Stimulated activated CD4-positive, alpha-beta T cell treated with anti-CD3 and anti-CD28 coated beads, Interleukin-2, amount 100 ng/mL, for 24 hours (primary cell): ENCODE measurements at regions not wholly inside any gene's neighbourhood (a gene's known extent, or its start where the extent isn't known, plus 50 kb on each side); places are given as distances from the start of the nearest gene placed in this dataset.
"Not testable (repeated sequence)": the region's sequence is repeated elsewhere in the genome, so short reads cannot be mapped to it uniquely, and the experiment has no call there.

Experiments
- DNase-seq, 2 donors: peaks; one replicate each; pipeline ENCODE4 v3.0.0-alpha.2; 2020

DNA sequence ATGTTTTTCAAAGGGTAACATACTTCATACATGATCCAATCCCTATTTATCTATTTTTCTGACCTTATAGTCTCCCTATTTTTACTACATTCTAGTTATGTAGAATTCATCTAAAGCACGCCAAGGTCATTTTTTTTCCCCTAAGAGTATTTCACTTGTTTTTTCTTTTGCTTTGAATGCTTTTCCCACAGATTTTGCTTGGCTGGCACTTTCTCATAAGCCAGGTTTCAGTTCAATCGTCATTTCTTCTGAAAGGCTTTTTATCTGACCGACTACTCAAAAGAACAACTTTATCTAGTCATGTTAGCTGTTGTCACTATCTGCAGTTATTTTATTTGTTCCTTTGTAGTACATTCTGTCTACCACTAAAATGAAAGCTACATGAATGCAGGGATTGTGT is 1274.6 kb downstream of the REEP3 start:
- no peak for DNase-seq

DNA sequence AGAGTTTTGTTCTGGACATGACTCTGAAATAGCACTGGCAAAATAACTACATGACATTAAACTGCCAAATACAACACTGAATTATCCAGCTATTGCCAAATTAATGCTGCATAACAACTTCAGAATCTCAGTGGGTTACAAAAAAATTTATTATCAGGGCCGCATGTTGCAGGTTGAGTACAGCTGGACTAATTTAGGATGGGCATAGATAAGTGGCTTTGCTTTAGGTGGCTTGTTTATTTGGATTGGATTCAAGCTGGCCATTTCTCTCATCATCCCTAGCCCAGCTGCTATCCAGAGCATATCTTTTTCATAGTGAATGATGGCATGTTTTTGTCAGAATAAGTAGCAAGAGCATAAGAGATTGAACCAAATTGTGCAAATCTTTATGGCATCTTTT is 1277.1 kb downstream of the REEP3 start:
- DNase-seq = no peak

DNA sequence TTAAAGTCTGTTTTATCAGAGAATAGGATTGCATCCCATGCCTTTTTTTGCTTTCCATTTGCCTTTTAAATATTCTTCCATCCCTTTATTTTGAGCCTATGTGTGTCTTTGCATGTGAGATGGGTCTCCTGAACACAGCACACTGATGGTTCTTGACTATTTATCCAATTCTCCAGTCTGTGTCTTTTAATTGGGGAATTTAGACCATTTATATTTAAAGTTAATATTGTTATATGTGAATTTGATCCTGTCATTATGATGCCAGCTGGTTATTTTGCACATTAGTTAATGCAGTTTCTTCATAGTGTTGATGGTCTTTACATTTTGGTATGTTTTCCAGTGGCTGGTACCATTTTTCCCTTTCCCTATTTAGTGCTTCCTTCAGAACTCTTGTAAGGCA is 1287.0 kb downstream of the REEP3 start:
- not testable (repeated sequence) for DNase-seq

DNA sequence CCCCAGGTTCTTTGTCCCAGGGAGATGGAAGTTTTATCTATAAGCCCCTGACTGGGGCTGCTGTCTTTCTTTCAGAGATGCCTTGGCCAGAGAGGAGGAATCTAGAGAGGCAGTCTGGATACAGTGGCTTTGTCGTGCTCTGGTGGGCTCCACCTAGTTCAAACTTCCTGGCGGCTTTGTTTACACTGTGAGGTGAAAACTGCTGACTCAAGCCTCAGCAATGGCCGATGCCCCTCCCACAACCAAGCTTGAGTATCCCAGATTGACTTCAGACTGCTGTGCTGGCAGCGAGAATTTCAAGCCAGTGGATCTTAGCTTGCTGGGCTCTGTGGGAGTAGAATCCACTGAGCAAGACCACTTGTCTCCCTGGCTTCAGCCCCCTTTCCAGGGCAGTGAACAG is 1288.8 kb downstream of the REEP3 start:
- DNase-seq = not testable (repeated sequence)

DNA sequence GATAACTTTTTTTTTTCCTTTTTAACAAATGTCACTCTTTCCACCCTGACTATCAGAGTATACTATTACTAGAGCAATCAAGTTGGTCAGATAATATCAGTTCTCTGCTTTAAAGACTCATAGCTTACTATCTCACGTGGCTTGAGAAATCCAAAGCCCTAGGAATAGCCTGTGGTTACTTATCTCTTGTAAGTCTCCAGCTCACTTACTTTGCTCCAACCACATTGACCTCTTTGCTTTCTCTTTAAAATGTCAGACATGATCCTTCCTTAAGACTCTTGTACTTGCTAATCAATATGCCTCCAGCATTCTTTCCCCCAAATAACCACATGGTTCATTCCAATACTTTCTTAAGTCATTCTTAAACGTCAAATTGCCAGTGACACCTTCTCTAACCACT is 1292.2 kb downstream of the REEP3 start:
- no peak for DNase-seq

DNA sequence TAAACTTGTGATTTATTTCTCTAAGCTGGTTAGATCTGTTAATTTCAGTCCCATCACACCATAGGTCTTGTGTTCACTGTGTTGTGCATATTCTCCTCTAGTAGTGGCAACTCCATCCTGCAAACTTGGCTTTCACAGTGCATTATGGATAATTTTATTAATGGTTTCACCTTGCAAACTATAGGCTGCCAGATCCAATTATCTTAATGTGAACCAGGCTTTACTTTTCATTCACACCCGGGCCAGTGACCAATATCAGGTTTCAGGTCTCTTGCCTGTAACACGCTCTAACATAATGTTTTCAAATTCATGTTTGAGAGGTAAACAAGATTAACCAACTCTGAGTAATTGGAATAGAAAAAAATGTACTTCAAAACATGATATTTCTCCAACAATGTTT is 1293.0 kb downstream of the REEP3 start:
- DNase-seq = no peak

DNA sequence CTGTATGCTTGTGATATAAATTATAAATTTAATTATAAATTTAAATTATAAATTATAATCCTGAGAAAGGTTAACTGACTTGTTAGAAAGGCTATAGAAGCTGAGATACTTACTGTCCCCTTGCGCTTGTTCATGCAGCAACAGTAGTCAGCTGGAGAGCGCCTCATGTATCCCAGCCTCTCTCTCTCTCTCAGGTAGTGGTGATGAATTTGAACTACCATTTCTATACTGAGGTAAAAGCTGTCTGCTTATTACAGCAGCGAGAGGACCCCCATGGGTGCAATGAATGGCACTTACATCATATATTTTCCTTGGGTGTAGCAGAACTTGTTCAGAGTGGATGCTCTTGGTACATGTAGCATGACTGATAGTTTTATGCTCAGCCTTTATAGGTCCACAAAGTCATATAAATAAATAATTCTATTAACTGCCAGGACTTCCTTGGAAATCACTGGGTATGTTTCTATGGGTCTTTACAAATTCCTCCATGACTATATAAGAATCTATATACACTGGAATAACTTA is 1308.7 kb downstream of the REEP3 start:
- no peak for DNase-seq

DNA sequence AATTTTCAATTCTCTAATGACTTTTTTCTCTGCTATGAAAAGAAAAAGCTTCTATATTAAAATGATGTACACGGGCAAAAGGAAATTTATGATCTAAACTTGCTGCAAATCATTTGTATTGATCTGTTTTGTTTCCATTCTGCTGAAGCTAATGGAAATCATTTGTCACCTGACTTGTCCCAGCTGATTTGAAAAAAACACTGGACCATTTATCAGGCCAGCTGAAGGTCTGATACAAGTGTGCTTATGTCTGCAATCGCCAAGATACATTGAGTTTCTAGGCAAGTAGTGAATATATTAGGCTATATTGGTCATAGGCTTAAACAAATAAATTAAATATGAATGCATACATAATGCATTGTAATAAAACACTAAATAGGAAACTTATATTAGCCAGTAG is 1309.7 kb downstream of the REEP3 start:
- DNase-seq = no peak

DNA sequence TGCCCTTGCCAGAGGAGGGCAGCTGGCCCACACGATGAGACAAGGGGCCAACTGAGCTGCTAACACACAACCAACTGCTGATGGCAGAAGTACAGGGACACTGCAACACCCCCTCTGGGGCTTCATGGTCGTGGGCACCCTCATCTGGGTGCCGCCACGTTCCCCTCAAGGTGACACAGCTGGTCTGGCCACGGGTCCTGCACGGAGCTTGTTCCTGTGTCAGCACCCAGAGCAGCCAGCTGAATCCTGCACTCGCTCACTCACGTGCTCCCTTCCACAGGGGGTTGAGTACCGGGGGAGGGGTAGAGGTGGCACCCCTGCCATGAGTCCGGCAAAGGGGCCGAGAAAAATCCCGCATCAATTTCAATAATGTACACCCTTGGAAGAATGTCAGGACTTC is 1319.1 kb downstream of the REEP3 start:
- no peak for DNase-seq

DNA sequence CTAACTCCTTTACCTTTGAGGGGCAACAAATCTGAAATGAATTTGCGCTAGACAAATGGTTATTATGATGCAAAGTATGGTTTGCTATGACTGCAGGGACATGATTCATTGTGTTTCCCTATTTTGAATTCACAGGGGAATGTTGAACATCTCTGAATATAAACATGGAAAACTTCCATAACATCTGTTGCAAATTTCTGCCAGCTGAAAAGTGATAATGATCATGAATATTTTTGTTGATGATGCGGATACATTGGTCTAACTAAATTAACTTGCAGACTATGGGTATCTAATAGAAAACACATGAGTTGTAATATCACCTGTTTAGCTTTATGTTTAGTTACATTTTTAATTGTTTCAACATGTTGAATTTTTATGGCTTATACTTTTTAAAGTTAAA is 1325.5 kb downstream of the REEP3 start:
- no peak for DNase-seq

DNA sequence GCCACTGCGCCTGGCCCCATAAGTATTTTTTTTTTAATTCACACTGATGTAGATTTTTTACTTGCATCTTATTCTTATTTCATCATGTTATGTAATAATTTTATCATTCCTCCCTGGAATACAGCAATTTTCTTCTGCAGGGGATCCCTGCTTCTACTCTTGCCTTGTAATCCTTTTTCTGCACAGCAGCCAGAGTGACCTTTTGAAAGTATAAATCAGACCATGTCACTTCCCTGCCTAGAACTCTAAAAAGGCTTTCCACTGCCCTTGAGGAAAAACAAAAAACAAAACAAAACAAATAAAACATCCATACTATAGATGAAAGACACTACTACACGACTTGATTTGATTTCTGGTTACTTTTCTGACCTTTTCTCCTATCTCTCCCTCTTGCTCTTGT is 1334.7 kb downstream of the REEP3 start:
- no peak for DNase-seq

DNA sequence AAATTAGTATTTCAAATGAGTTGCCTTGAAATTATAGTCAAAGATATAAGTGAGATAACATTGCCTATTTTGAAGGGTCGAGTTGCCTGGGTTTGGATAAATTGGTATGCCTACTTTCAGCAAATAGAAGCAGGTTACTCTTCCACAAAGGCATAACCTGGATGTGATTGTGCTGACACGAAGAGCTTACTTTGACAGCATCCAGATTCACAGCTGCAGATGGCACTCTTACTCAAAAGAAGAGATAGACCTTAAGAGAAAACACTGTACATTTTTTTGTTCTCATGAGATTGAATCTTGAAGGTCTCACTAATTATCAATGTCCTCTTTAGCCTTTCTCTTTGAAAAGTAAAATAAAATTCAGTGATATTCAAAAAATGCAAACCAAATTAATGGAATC is 1338.7 kb downstream of the REEP3 start:
- DNase-seq = no peak

DNA sequence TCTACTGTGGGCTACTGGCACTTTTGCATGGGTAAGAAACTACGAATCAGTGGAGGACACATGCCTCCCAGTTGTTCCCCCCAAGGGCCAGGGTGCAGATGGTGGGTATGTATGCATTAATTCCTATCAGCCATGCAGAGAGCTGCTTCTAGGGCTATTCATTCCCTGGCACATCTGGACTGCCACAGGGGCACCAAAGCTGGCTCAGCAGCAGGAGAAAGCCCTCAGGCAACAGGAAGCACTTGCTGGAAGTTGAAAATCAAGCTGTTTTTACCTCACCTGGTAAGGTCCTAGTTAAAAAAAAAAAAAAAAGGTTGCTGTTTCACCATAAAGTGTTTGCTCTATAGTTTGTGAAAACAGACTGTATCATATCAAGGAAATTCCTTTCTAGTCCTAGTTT is 1342.6 kb downstream of the REEP3 start:
- no peak for DNase-seq

DNA sequence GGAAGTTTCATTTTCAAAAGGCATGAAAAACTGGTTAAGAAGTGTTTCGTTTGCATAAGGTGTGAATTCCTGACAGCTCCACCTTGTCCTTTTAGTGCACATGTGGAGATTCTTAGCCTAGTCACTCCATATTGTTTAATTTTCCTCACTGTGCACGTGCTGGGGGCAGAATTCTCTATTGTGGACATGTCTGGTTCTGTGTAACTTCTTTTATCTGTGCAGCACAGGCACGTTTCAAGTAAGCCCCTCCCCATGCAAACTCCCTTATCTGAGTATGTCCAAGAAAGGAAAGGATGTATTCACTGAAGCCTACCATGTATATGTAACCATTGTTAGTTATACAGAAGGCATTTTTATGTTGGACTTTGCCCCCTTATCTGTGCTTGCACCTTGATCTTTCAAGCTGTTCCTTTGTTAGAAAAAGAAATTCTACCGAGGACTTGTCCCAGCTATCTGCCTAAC is 1346.3 kb downstream of the REEP3 start:
- no peak for DNase-seq

DNA sequence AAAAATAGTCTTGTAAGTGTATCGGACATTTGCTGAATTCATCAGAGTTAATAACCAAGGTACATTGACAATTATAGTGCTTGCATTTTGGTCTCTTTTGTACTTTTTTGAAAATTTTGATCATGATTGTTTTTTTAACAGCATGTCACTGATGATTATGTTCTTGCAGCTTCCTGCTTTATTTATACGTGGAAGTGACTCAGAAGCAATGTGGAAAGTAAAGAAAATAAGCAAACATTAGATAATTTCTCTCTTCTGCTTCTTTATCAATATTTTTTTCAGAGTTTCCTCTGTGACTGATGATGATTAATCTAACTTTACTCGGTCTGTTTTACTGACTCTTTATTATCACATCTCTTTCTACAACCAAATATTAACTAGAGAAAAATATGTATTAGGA is 1351.9 kb downstream of the REEP3 start:
- no peak for DNase-seq

DNA sequence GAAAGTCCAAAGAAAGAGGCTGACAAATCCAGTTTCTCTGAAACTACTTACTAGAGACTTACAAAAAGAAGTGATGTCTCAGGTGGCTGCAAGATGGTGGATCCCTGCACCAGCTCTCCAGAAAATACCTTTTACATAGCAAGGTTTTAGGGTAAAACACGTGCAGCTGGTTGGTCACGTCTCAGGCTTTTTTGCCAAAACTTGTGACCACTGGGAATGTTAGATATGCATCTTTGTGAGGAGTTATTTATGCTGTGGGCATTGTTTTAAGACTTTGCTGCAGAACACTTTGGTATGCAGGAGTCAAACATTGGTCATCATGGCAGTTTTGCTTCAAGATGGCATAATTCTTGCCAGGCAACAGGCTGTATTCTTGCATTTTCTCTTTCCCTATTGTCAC is 1352.8 kb downstream of the REEP3 start:
- no peak for DNase-seq

DNA sequence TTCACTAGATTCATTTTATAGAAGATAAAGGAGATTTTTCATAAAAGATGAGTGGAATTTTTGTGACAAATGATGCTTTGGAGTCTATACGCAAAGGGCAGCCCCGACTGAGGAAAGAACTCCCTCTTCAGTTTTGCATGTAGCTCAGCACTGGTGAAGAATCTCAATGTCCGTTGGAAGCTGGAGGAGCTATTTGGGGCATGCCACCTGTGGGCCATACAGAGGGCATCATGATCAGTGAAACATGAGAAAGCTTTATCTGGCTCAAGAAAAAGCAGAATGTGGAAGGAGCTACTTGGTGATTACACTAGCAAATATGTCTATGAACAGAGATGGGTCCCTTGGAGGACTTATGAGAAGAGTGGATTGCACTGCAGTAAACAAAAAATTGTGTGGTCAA is 1359.3 kb downstream of the REEP3 start:
- DNase-seq = no peak

DNA sequence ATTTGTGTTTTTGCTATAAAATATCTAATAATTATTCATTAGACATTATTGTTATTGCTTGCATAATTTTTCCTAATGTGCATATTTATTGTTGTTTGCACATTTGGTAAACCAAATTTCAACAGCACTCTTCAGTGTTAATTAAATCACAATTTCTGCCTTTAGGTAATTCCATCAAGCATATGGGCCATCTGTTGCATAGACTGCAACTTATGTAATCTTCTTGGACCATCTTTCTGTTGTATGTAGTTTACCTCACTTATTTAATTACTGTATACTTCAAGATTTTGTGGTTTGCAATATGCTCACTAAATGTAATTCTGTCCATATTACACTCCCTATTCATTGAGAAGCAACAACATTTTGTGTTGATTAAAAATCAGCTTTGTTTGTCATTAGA is 1360.1 kb downstream of the REEP3 start:
- DNase-seq = no peak

DNA sequence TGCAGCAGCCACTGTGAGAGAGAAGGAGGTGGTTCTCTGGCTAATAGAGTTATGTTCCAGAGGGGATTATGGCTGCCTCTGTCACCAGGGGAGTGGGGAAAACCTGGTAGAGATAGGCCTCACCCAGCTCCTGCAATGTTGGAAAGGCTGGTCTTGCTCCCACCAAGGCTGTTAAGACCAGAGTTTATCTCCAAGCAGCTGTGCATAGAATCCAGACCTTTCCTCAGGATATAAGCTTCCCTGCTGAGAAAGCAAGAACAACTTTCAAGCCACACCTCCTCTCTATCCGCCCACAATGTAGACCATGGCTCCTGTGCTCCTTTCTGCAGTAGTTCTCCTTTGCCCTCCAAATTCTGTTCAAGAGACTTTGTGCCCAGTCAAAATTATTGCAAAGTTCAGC is 1375.4 kb downstream of the REEP3 start:
- no peak for DNase-seq

DNA sequence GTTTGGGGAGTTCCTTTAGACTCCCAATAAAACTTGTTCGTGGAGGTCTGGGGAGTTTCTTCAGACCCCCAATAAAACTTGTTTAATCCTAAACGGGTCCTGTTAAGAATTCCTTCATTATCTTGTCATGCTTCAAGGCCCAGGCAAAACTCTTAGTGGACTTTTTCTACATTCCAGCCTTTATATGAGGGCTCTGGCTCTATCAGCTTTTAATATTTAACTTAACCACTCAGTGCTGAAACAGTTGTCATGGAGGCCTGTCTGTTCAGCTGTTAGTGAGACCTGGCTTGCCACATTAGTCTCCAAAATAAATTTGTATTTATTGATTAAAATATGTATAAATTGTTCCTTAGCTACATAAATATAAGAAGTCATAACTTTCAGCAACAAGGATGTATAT is 1385.1 kb downstream of the REEP3 start:
- DNase-seq = not testable (repeated sequence)

DNA sequence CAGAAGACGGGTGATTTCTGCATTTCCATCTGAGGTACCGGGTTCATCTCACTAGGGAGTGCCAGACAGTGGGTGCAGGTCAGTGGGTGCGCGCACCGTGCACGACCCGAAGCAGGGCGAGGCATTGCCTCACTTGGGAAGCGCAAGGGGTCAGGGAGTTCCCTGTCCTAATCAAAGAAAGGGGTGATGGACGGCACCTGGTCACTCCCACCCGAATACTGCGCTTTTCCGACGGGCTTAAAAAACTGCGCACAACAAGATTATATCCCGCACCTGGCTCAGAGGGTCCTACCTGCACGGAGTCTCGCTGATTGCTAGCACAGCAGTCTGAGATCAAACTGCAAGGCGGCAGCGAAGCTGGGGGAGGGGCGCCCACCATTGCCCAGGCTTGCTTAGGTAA is 1403.1 kb downstream of the REEP3 start:
- not testable (repeated sequence) for DNase-seq

DNA sequence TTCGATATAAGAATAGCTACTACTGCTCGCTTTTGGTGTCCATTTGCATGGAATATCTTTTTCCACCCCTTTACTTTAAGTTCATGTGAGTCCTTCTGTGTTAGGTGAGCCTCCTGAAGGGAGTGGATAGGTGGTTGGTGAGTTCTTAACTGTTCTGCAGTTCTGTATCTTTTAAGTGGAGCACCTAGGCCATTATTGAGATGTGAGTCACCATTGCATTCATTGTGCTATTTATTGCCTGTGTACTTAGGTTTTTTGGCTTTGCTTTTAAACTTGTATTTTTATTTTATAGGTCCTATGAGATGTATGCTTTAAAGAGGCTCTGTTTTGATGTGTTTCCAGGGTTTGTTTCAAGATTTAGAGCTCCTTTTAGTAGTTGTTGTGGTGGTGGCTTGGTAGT is 1430.8 kb downstream of the REEP3 start:
- no peak for DNase-seq

DNA sequence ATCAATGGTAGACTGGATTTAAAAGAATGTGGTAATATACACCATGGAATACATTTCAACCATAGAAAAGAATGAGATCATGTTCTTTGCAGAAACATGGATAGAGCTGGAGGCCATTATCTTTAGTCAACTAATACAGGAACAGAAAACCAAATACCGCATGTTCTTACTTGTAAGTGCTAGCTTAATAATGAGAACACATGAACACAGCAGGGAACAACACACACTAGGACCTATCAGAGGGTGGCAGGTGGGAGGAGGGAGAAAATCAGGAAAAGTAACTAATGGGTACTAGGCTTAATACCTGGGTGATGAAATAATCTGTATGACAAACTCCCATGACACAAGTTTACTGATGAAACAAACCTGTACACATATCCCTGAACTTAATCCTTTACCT is 1435.2 kb downstream of the REEP3 start:
- DNase-seq = no peak

DNA sequence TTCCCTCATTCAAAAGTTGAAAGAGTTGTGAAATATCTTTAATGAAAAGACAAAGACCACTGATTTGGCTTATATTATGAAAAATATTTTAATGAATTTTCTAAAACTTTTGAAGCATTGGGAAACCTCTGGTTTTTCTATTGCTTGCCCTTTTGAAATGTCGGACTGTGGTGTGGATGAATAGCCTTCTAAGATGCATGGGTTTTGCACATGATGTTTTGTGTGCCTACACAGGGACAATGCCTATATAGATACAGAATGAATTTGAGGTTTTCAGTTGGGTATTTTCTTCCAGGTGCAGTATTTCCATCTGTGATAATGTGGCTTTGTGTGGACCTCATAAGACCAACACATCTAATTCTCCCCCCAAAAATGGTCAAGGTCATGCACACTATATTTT is 1437.9 kb downstream of the REEP3 start:
- DNase-seq = no peak

DNA sequence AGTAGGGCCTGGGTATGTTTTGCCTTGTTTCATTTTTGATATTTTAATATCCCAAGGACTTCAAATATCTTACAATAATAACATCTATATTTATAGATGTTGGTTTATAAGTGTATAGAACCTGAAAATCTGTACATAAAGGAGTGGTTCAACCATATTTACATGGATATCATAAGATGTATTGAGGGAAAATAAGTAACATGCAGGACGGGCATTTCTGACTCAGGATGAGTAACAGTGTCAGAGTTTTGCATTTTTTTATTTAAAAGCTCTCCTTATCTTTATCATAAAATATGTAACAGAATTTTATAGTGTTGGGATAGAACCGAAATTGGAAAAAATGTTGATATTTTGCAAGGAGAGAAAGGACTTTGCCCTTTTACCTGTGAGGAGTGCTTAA is 1438.7 kb downstream of the REEP3 start:
- no peak for DNase-seq

DNA sequence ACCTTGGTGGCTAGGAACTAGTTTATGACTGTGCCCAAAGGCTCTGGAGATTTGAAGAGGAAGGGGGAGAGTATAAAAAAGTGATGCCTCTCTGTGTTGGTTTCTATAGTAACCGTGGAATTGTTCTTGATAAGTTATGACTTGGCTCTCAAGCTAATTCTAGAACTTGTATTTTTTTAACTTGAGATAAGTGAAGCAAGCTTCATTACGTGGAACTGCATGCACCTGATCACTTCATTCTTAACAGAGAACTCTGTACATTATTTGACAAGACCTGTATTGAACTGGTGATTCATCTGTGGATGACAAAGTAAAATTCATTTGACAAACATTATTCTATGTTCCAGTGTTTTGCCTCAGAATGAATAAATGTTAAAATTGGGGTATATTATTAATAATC is 1452.2 kb downstream of the REEP3 start:
- DNase-seq = no peak
